NCI-H526 treated with DMSO at 0.1 percent for 48 hours (cell line): ENCODE measurements at regions not wholly inside any gene's neighbourhood (a gene's known extent, or its start where the extent isn't known, plus 50 kb on each side); places are given as distances from the start of the nearest gene placed in this dataset.
A peak's percentile ranks its signal among the peaks of the same experiment; 100 is the strongest.

ENCODE experiments used
- DNase-seq: peaks from one replicate; lab custom pipeline; 2025; lab: John Stamatoyannopoulos, UW

GRCh38 chr9:32698706-32699277 lies 63.3 kb upstream of the TAF1L start:
- DNase-seq, result no peak

- no peak for DNase-seq
Measured at GRCh38 chr9:32701321-32702022, 66.0 kb upstream of the TAF1L start.

- DNase-seq, result no peak
Measured at GRCh38 chr9:32703635-32704034, 68.2 kb upstream of the TAF1L start.

- DNase-seq, result no peak
Measured at GRCh38 chr9:32704343-32704742, 68.9 kb upstream of the TAF1L start.

- no peak for DNase-seq
Measured at GRCh38 chr9:32705059-32705458, 69.6 kb upstream of the TAF1L start.

GRCh38 chr9:32706004-32706724 lies 70.7 kb upstream of the TAF1L start:
- DNase-seq, result no peak

- no peak for DNase-seq
Measured at GRCh38 chr9:32706725-32707100, 71.2 kb upstream of the TAF1L start.

GRCh38 chr9:32707326-32707725 lies 71.9 kb upstream of the TAF1L start:
- no peak for DNase-seq

- no peak for DNase-seq
Measured at GRCh38 chr9:32708480-32709150, 73.1 kb upstream of the TAF1L start.

GRCh38 chr9:32709871-32710270 lies 73.5 kb upstream of the TMEM215 start:
- DNase-seq, result no peak

- no peak for DNase-seq
Measured at GRCh38 chr9:32716425-32716824, 66.9 kb upstream of the TMEM215 start.

GRCh38 chr9:32716955-32717543 lies 66.3 kb upstream of the TMEM215 start:
- no peak for DNase-seq

- no peak for DNase-seq
Measured at GRCh38 chr9:32722704-32723103, 60.6 kb upstream of the TMEM215 start.

- DNase-seq, result peak; percentile 71
Measured at GRCh38 chr9:32723789-32724325, 59.5 kb upstream of the TMEM215 start.

GRCh38 chr9:32725066-32725860 lies 58.1 kb upstream of the TMEM215 start:
- DNase-seq, result no peak

- DNase-seq, result no peak
Measured at GRCh38 chr9:32728181-32728580, 55.2 kb upstream of the TMEM215 start.
